Mesothelial cell of epicardium (in vitro differentiated cells): ENCODE measurements at regions not wholly inside any gene's neighbourhood (a gene's known extent, or its start where the extent isn't known, plus 50 kb on each side); places are given as distances from the start of the nearest gene placed in this dataset.
"Not testable (repeated sequence)": the region's sequence is repeated elsewhere in the genome, so short reads cannot be mapped to it uniquely, and the experiment has no call there.

Experiments
- DNase-seq, 2 experiments: peaks; one replicate each; pipeline ENCODE4 v3.0.0; 2021; ENCODE audit warnings: low spot score in 2 of 2; ENCODE audit not compliant: unreplicated experiment in 2 of 2
- H3K27ac Mint-ChIP-seq: 2 replicates; pipeline ENCODE4 v1.8.0; 2021; ENCODE audit warnings: mixed read lengths
- H3K27me3 Mint-ChIP-seq: 2 replicates; pipeline ENCODE4 v1.8.0; 2021; ENCODE audit warnings: low read depth, mixed read lengths
- H3K36me3 Mint-ChIP-seq: 2 replicates; pipeline ENCODE4 v1.8.0; 2021; ENCODE audit warnings: mixed read lengths
- H3K4me1 Mint-ChIP-seq: 2 replicates; pipeline ENCODE4 v1.8.0; 2021; ENCODE audit warnings: mixed read lengths
- H3K4me3 Mint-ChIP-seq: 2 replicates; pipeline ENCODE4 v1.8.0; 2021; ENCODE audit warnings: mild to moderate bottlenecking, moderate library complexity, mixed read lengths
- H3K9me3 Mint-ChIP-seq: 2 replicates; pipeline ENCODE4 v1.8.0; 2021; ENCODE audit warnings: mixed read lengths
- CTCF ChIP-seq: fragments of 200-600 bp; sonication (generic); IDR thresholded peaks from one replicate; pipeline ENCODE4 v1.5.0; 2021; ENCODE audit warnings: antibody characterized with exemption; ENCODE audit not compliant: unreplicated experiment

- DNase-seq = no peak
- H3K4me3 Mint-ChIP-seq = no peak overlapping the region
Observed at GRCh38 chr2:35496022-35496421, 859.6 kb upstream of the CRIM1 start.

GRCh38 chr2:35495182-35495581, 860.4 kb upstream of the CRIM1 start:
- no peak for DNase-seq
- Mint-ChIP-seq H3K27ac (no peak overlapping the region), H3K36me3 (no peaks in the 10 kb centered on the region), H3K4me1 (no peaks in the 10 kb centered on the region), H3K4me3 (no peak overlapping the region), H3K27me3 (no peaks in the 10 kb centered on the region), H3K9me3 (peaks cover 6% of the 10 kb centered on the region)
- no peak for TF ChIP-seq CTCF

More at GRCh38 chr2:35496022-35496421, 859.6 kb upstream of the CRIM1 start:
- Mint-ChIP-seq H3K9me3 (peaks cover 6% of the 10 kb centered on the region), H3K4me1 (no peaks in the 10 kb centered on the region), H3K27me3 (no peaks in the 10 kb centered on the region), H3K36me3 (no peaks in the 10 kb centered on the region), H3K27ac (no peak overlapping the region)
- no peak for TF ChIP-seq CTCF

GRCh38 chr2:35478121-35478520, 877.5 kb upstream of the CRIM1 start:
- peaks cover 26% of the 10 kb centered on the region for H3K9me3 Mint-ChIP-seq
- not testable (repeated sequence) for H3K4me1 Mint-ChIP-seq, H3K27ac Mint-ChIP-seq, H3K4me3 Mint-ChIP-seq, H3K36me3 Mint-ChIP-seq, H3K27me3 Mint-ChIP-seq, DNase-seq

GRCh38 chr2:35468245-35468644, 887.3 kb upstream of the CRIM1 start:
- no peak for TF ChIP-seq CTCF
- Mint-ChIP-seq H3K4me3 (no peak overlapping the region), H3K4me1 (no peaks in the 10 kb centered on the region), H3K27me3 (no peaks in the 10 kb centered on the region), H3K27ac (no peak overlapping the region), H3K36me3 (no peaks in the 10 kb centered on the region), H3K9me3 (no peaks in the 10 kb centered on the region)
- DNase-seq = no peak

- no peaks in the 10 kb centered on the region for H3K9me3 Mint-ChIP-seq
- no peaks in the 10 kb centered on the region for H3K27me3 Mint-ChIP-seq
- no peak for DNase-seq
- no peaks in the 10 kb centered on the region for H3K4me1 Mint-ChIP-seq
- H3K4me3 Mint-ChIP-seq = no peak overlapping the region
- H3K27ac Mint-ChIP-seq = no peak overlapping the region
- H3K36me3 Mint-ChIP-seq = no peaks in the 10 kb centered on the region
- no peak for TF ChIP-seq CTCF
Observed at GRCh38 chr2:35463805-35464596, 891.6 kb upstream of the CRIM1 start.

- Mint-ChIP-seq H3K4me3 (no peak overlapping the region), H3K9me3 (no peaks in the 10 kb centered on the region), H3K4me1 (no peaks in the 10 kb centered on the region), H3K27me3 (no peaks in the 10 kb centered on the region), H3K27ac (no peak overlapping the region), H3K36me3 (no peaks in the 10 kb centered on the region)
- DNase-seq = no peak
- no peak for TF ChIP-seq CTCF
Observed at GRCh38 chr2:35462226-35462998, 893.2 kb upstream of the CRIM1 start.
